GM18868 (cell line): ENCODE measurements at regions not wholly inside any gene's neighbourhood (a gene's known extent, or its start where the extent isn't known, plus 50 kb on each side); places are given as distances from the start of the nearest gene placed in this dataset.
"Not testable (repeated sequence)": the region's sequence is repeated elsewhere in the genome, so short reads cannot be mapped to it uniquely, and the experiment has no call there.

Source experiments
- ATAC-seq: cut with Tn5 transposase; IDR thresholded peaks from one replicate; pipeline ENCODE4 v1.9.1; 2021; ENCODE audit warnings: mild to moderate bottlenecking, moderate library complexity; ENCODE audit not compliant: unreplicated experiment

DNA sequence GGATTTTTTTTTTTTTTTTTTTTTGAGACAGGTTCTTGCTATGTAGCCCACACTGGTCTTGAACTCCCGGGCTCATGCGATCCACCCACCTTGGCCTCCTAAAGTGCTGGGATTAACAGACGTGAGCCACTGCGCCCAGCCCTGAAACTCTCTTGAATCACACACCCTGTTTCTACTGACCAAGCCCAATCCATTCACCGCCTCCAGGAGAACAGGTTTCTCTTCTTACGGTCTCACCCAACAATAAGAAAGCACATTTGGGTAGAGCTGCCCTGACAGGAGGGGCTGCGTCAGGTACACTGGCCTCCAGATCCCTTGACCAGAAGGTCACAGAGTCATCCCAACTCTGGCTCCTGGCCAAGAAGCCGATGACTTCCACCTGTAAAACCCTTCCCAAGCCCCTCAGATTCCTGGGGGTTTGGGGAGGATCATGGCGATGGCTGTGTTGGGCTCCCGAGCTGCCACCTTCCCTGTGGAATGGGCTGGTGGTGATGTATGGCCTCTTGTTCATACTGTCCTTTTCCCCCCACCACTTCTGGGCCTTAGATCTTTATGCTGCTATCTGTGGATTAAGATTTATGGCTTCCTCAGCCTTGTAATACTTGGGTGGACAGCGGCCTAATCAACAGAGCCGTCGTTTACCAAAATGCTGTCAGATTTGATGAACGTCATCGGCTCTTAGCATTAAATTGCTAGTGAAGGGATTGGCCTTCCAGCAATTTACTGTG lies 89.1 kb downstream of the KATNIP start:
- no peak for ATAC-seq

- ATAC-seq: peak; percentile 77
Measured at GRCh38 chr16:27639561-27640276, 89.8 kb downstream of the KATNIP start.

- no peak for ATAC-seq
Measured at GRCh38 chr16:27640277-27640600, 90.3 kb downstream of the KATNIP start.

GRCh38 chr16:27641260-27641659 lies 91.3 kb downstream of the KATNIP start:
- ATAC-seq: no peak

DNA sequence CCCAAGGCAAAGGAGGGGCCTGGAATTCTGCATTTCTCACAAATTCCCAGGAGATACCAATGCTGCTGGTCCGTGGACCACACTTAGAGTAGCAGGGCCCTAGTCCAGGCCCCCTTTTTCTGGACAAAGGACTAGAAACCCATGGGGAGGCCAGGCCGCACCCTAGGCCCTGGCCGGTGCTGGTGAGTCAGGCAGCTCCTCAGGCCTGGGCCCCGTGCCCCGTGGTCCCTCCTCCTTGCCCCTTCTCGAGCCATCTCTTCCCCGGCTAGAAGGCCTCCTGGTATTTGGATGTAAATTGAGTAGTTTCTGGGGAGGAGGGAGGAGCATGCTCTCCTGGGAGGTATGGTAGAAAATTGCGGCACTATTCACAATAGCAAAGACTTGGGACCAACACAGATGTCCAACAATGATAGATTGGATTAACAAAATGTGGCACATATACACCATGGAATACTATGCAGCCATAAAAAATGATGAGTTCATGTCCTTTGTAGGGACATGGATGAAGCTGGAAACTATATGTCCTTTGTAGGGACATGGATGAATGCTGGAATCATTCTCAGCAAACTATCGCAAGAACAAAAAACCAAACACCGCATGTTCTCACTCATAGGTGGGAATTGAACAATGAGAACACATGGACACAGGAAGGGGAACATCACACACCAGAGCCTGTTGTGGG lies 91.9 kb downstream of the KATNIP start:
- not testable (repeated sequence) for ATAC-seq

GRCh38 chr16:27642756-27643155 lies 92.8 kb downstream of the KATNIP start:
- no peak for ATAC-seq

DNA sequence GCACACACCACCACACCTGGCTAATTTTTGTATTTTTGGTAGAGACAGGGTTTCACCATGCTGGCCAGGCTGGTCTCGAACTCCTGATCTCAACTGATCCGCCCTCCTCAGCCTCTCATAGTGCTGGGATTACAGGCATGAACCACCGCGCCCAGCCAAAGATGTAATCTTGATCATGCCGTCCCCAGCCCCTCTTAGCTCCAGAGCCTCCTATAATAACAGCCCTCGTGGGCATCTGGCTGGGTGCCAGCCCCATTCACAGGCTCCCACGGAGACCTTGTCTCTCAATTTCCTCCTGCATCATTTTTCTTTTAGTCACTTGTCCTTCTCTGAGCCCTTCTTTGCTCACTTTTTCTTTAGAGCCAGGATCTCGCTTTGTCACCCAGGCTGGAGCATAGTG lies 94.2 kb downstream of the KATNIP start:
- no peak for ATAC-seq

GRCh38 chr16:27645396-27645795 lies 95.5 kb downstream of the KATNIP start:
- ATAC-seq: no peak

- ATAC-seq: no peak
Measured at GRCh38 chr16:27646806-27647205, 96.9 kb downstream of the KATNIP start.

- ATAC-seq: no peak
Measured at GRCh38 chr16:27649021-27649420, 99.1 kb downstream of the KATNIP start.

- no peak for ATAC-seq
Measured at GRCh38 chr16:27650073-27650701, 100.2 kb downstream of the KATNIP start.

DNA sequence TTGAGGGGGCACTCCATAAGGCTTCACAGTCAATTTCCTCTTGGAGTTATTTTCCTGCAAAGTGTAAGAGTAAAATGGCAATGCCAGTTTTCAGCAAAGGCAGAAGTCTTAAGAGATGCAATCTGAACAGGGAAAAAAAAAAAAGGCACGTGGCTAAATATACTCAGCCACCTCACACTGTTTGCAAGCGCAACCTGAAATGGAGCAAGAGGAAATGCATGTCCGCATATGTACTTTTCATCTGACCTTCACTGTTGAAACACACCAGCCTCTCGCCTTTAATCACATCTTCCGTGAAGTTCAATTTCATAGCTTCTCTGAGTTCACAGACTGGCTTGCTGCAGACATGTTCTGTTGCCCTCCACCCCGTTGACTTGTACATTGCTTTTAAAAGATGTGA lies 101.4 kb downstream of the KATNIP start:
- no peak for ATAC-seq

- ATAC-seq: no peak
Measured at GRCh38 chr16:27657811-27658210, 107.9 kb downstream of the KATNIP start.

GRCh38 chr16:27660507-27660906 lies 110.6 kb downstream of the KATNIP start:
- no peak for ATAC-seq

GRCh38 chr16:27663235-27663634 lies 113.3 kb downstream of the KATNIP start:
- ATAC-seq: not testable (repeated sequence)

GRCh38 chr16:27665881-27666280 lies 115.9 kb downstream of the KATNIP start:
- no peak for ATAC-seq

- ATAC-seq: no peak
Measured at GRCh38 chr16:27670071-27670810, 120.3 kb downstream of the KATNIP start.

GRCh38 chr16:27671410-27671809 lies 121.5 kb downstream of the KATNIP start:
- ATAC-seq: no peak

DNA sequence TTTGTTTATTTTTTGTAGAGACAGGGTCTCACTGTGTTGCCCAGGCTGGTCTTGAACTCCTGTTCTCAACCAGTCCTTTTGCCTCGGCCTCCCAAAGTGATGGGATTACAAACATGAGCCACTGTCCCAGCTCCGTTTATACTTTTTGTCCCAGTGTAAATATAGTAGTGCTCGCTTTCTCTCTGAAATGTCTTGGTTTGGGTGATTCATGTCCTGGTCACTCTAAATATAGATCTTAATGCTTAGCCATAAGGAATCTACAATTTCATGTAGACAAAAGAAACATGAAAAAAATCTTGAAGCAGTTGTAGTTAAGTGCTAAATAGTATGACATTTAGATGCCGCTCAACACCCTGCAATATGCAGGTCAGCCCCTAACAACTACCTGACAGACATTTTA lies 126.9 kb downstream of the KATNIP start:
- no peak for ATAC-seq

- no peak for ATAC-seq
Measured at GRCh38 chr16:27677263-27677662, 127.3 kb downstream of the KATNIP start.

DNA sequence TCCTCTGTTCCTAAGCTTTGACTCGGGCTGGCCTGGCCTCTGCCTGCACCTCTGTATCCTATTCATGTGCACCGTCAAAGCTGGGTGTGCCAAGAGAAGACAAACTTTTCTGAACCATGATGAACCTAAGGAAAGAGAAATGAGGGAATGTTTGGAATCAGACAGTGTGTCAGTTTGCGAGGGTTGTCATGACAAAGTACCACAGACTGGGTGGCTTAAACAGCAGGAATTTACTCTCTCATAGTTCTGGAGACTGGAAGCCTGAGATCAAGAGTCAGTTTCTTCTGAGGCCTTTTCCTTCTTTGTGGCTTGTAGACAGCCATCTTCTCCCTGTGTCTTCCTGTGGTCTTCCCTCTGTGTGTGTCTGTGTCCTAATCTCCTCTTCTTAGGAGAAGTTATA lies 129.0 kb downstream of the KATNIP start:
- no peak for ATAC-seq
